GM18870 (cell line): ENCODE measurements at regions not wholly inside any gene's neighbourhood (a gene's known extent, or its start where the extent isn't known, plus 50 kb on each side); places are given as distances from the start of the nearest gene placed in this dataset.

Experiments
- ATAC-seq: cut with Tn5 transposase; IDR thresholded peaks from one replicate; pipeline ENCODE4 v1.9.1; 2021; ENCODE audit warnings: moderate library complexity; ENCODE audit not compliant: unreplicated experiment

GRCh38 chr10:10204415-10204814 is 813.3 kb upstream of the CELF2 start:
- no peak for ATAC-seq

GRCh38 chr10:10205906-10206305 is 811.8 kb upstream of the CELF2 start:
- no peak for ATAC-seq

- no peak for ATAC-seq
Measured at GRCh38 chr10:10207538-10207937, 810.1 kb upstream of the CELF2 start.

GRCh38 chr10:10208196-10208595 is 809.5 kb upstream of the CELF2 start:
- ATAC-seq = no peak

GRCh38 chr10:10209167-10209566 is 808.5 kb upstream of the CELF2 start:
- no peak for ATAC-seq

- ATAC-seq = no peak
Measured at GRCh38 chr10:10211409-10211808, 806.3 kb upstream of the CELF2 start.

GRCh38 chr10:10213237-10213636 is 804.4 kb upstream of the CELF2 start:
- no peak for ATAC-seq

GRCh38 chr10:10222304-10222841 is 795.3 kb upstream of the CELF2 start:
- ATAC-seq = no peak

- ATAC-seq = no peak
Measured at GRCh38 chr10:10223131-10223530, 794.5 kb upstream of the CELF2 start.

- no peak for ATAC-seq
Measured at GRCh38 chr10:10225136-10225676, 792.5 kb upstream of the CELF2 start.

- ATAC-seq = no peak
Measured at GRCh38 chr10:10233229-10233628, 784.4 kb upstream of the CELF2 start.

GRCh38 chr10:10235003-10235402 is 782.7 kb upstream of the CELF2 start:
- ATAC-seq = no peak

GRCh38 chr10:10247585-10247984 is 770.1 kb upstream of the CELF2 start:
- ATAC-seq = no peak

GRCh38 chr10:10256860-10257259 is 760.8 kb upstream of the CELF2 start:
- ATAC-seq = peak; percentile 72

GRCh38 chr10:10259013-10259412 is 758.7 kb upstream of the CELF2 start:
- ATAC-seq = no peak

- no peak for ATAC-seq
Measured at GRCh38 chr10:10270126-10271050, 747.3 kb upstream of the CELF2 start.

GRCh38 chr10:10271639-10272192 is 746.0 kb upstream of the CELF2 start:
- no peak for ATAC-seq

- ATAC-seq = no peak
Measured at GRCh38 chr10:10273661-10274060, 744.0 kb upstream of the CELF2 start.

- no peak for ATAC-seq
Measured at GRCh38 chr10:10279906-10280305, 737.8 kb upstream of the CELF2 start.

GRCh38 chr10:10292501-10292900 is 725.2 kb upstream of the CELF2 start:
- ATAC-seq = no peak

- ATAC-seq = no peak
Measured at GRCh38 chr10:10293041-10293440, 724.6 kb upstream of the CELF2 start.

- ATAC-seq = no peak
Measured at GRCh38 chr10:10293481-10293951, 724.2 kb upstream of the CELF2 start.
